ENCODE measurements at regions not wholly inside any gene's neighbourhood (a gene's known extent, or its start where the extent isn't known, plus 50 kb on each side); places are given as distances from the start of the nearest gene placed in this dataset.
"Not testable (repeated sequence)": the region's sequence is repeated elsewhere in the genome, so short reads cannot be mapped to it uniquely, and the experiment has no call there.

DNA sequence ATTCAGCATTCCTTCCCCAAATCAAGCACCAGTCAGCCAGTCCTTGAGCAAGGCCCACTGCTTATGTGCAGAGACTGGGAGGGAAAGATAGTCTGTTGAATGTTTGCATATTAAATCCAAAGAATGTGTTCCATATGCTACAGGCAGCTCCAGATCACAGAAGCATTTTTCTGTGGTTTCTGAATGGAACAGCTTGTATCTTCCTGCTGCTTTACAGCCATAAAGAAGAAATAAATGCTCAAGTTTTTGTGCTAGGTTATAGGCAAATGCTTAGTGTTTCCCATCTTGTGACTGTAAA, 310.3 kb downstream of the TRIM36 start:
- Mint-ChIP-seq H3K4me3 (no peak overlapping the region), H3K4me1 (no peaks in the 10 kb centered on the region), H3K9me3 (ENCODE audit: low read depth) (peaks cover 4% of the 10 kb centered on the region), H3K27ac (no peak overlapping the region), H3K36me3 (ENCODE audit: low read depth) (no peaks in the 10 kb centered on the region), H3K27me3 (no peaks in the 10 kb centered on the region)
- intact Hi-C loops (cut with DNase I, micrococcal nuclease) = no loop called here
- ATAC-seq (no peak), DNase-seq (no peak)
- POLR2A ChIA-PET = no interaction called here
- CTCF ChIA-PET = no interaction called here

DNA sequence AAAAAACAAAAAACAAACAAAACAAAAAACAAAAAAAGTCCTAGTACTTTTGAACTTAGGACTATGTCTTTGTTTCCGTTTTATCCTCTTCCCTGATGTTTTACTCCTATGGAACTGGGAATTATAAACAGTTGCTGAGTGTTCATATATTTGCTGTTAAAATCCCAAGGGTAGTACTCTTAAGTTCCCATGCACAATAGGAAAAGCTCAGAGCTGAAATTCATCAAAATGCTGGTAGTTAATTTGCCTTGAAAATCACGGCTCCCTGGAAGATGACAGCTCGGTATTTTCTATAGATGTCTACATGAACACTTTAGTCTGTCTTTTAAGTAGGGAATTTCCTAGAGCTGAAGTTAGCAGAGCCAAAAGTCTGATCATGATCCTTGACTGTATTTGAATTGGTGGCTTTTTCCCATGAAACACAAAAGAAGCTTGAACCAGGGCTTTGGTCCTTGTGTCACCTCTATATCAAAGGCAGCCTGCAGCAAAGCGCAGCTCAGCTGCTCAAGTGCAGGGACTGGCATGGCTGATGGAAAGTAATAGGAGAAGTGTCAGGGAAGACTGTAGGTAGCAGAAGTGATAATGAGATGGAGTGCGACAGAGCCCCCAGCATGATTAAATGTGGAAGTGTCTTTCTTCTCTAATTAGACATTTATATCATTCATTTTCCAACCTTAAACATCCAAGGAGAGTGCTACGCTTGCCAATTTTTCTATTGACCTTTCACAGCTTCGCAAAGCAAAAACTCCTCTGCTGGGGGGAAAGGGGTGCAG, 310.9 kb downstream of the TRIM36 start:
- ATAC-seq (no peak), DNase-seq (no peak)
- Mint-ChIP-seq H3K9me3 (ENCODE audit: low read depth) (peaks cover 4% of the 10 kb centered on the region), H3K36me3 (ENCODE audit: low read depth) (no peaks in the 10 kb centered on the region), H3K27ac (no peak overlapping the region), H3K4me3 (no peak overlapping the region), H3K4me1 (no peaks in the 10 kb centered on the region), H3K27me3 (no peaks in the 10 kb centered on the region)
- CTCF ChIA-PET = no interaction called here
- intact Hi-C loops (cut with DNase I, micrococcal nuclease) = no loop called here
- POLR2A ChIA-PET = no interaction called here

DNA sequence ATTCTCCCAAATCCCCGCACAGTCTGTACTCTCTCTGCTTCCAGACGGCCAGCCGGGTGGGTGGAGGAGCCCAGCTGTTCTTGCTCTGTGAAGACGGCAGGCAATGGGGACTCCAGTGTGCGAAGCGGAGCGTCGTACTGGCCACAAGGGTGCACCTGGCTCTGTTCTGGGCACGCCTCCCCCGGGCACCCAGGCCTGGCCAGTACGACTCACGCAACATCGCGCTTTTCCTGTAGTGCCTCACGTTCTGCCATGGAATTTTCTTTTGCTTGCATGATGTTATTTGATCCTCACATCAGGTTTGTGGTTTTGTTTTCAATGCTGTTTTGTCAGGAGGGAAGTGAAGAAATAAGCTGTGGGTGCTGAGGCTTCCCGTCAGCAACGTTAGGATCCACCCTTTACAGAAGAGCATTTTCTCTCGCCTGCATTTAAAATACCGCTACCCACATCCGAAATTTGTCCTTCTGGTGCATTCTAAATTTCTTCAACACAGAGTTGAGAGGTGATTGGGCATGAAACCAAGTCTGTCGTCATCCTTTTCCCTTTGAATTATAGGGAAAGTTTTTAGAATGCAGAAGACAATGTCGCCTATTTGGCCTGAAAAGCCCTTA, 311.7 kb downstream of the TRIM36 start:
- Mint-ChIP-seq H3K4me3 (no peak overlapping the region), H3K9me3 (ENCODE audit: low read depth) (peaks cover 8% of the 10 kb centered on the region), H3K27me3 (peaks cover 2% of the 10 kb centered on the region), H3K4me1 (no peaks in the 10 kb centered on the region), H3K36me3 (ENCODE audit: low read depth) (no peaks in the 10 kb centered on the region), H3K27ac (no peak overlapping the region)
- no peak for DNase-seq
- no peak for ATAC-seq
- POLR2A ChIA-PET = no interaction called here
- intact Hi-C loops (cut with DNase I, micrococcal nuclease) = no loop called here
- CTCF ChIA-PET = no interaction called here

DNA sequence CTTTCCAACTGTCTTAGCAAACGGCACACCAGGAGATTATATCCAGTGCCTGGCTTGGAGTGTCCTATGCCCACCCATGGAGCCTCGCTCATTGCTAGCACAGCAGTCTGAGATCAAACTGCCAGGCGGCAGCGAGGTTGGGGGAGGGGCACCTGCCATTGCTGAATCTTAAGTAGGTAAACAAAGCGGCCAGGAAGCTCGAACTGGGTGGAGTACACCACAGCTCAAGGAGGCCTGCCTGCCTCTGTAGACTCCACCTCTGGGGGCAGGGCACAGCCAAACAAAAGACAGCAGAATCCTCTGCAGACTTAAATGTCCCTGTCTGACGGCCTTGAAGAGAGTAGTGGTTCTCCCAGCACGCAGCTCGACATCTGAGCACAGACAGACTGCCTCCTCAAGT, 325.0 kb downstream of the TRIM36 start:
- CTCF ChIA-PET = not testable (repeated sequence)

DNA sequence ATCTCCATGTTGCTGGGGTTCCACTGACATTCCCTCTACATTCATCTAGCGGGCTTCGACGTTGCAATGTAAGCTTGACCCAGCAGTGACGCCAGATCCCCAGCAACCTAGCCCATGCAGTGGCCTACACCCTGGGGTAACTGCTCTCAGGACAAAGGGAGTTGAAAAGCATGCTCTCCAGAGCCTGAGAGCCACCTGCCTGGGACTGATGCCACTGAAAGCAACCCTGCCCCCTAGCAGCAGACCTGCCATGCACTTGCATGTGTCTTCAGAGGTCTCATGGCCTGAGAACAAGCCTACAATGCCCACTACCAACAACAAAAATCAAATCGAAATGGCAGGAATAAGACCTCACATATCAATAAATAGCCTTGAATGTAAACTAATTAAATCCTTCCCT, 330.3 kb downstream of the TRIM36 start:
- Mint-ChIP-seq H3K4me1 (no peaks in the 10 kb centered on the region), H3K27me3 (no peaks in the 10 kb centered on the region), H3K27ac (no peak overlapping the region), H3K36me3 (ENCODE audit: low read depth) (no peaks in the 10 kb centered on the region), H3K9me3 (ENCODE audit: low read depth) (peaks cover 8% of the 10 kb centered on the region), H3K4me3 (no peak overlapping the region)
- intact Hi-C loops (cut with DNase I, micrococcal nuclease) = no loop called here
- ChIA-PET CTCF (no interaction called here), POLR2A (no interaction called here)
- DNase-seq (no peak), ATAC-seq (no peak)

More for the DNA sequence above, 325.0 kb downstream of the TRIM36 start:
- POLR2A ChIA-PET; H3K4me1 Mint-ChIP-seq; H3K4me3 Mint-ChIP-seq; intact Hi-C loops (cut with DNase I, micrococcal nuclease); DNase-seq; H3K36me3 Mint-ChIP-seq (ENCODE audit: low read depth); H3K27ac Mint-ChIP-seq; H3K27me3 Mint-ChIP-seq; ATAC-seq: not testable (repeated sequence)
- peaks cover 16% of the 10 kb centered on the region for H3K9me3 Mint-ChIP-seq (ENCODE audit: low read depth)

DNA sequence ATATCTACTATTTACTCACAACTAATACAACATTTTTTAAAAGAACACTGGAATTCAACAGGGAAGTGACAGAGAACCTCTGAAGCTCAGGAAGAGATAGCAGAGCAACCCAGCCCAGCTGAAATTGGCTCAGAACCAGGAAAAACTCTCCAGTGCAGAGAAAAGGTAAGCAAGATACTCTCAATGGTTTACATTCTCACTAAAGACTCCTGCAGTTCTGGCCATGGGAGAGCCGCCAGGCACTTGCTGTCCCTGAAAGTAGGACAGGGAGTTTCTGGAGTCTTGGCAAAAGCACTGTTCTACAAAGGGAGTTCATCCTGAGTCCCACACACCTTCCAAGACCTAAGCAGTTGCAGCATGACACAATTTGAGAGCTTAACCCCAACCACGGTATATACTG, 330.8 kb downstream of the TRIM36 start:
- H3K27me3 Mint-ChIP-seq = no peaks in the 10 kb centered on the region
- peaks cover 5% of the 10 kb centered on the region for H3K9me3 Mint-ChIP-seq (ENCODE audit: low read depth)
- no peak overlapping the region for H3K4me3 Mint-ChIP-seq
- ChIA-PET CTCF (no interaction called here), POLR2A (no interaction called here)
- H3K36me3 Mint-ChIP-seq (ENCODE audit: low read depth) = no peaks in the 10 kb centered on the region
- no peak for DNase-seq
- intact Hi-C loops (cut with DNase I, micrococcal nuclease) = no loop called here
- no peaks in the 10 kb centered on the region for H3K4me1 Mint-ChIP-seq
- ATAC-seq = no peak
- H3K27ac Mint-ChIP-seq = no peak overlapping the region

DNA sequence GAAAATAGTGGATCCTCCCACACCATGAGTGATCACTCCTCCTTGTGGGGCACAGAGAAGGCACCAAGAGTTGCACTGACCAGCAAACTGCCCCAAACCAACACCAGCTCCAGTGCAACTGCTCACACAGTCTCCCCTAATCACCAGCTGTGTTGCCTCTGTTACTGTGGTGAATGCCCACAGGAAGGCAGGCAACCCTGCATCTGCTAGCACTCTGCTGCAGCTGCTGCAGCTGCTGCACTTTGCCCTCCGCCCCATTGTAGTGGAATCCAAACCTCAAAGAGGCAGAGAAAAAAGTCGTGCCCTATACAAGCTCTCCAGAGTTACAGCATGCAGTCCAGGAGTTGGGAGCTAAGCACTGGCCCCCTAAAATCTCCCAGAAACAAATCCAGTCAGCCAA, 339.6 kb downstream of the TRIM36 start:
- POLR2A ChIA-PET = no interaction called here
- no peaks in the 10 kb centered on the region for H3K36me3 Mint-ChIP-seq (ENCODE audit: low read depth)
- intact Hi-C loops (cut with DNase I, micrococcal nuclease) = no loop called here
- no peak overlapping the region for H3K27ac Mint-ChIP-seq
- CTCF ChIA-PET = interaction anchor here (0.8 kb wide), 1 partner anchor 27 kb away, joined by 3 read pairs; no protein-coding TSS in a partner anchor
- DNase-seq = no peak
- no peaks in the 10 kb centered on the region for H3K27me3 Mint-ChIP-seq
- H3K9me3 Mint-ChIP-seq (ENCODE audit: low read depth) = peaks cover 10% of the 10 kb centered on the region
- H3K4me3 Mint-ChIP-seq = no peak overlapping the region
- ATAC-seq = no peak
- H3K4me1 Mint-ChIP-seq = no peaks in the 10 kb centered on the region

DNA sequence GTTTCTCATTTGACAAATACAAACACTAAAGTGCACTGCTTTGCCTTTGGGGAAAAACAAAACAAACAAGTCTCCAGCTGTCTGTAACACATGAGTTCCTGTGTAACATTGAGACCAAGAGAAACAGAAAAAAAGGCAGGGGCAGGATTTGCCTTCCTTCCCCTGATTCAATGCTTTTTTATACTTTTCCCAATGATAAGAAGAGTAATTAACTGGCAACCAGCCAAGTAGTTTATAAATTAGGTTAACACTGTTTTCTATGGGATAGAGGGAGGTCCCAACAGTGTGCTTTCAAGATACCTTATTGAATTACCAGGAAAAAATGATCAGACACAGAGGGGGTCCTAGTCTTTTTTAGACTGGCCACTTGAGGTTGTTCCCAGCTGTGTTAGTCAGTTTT, 346.8 kb downstream of the TRIM36 start:
- Mint-ChIP-seq H3K4me1 (no peaks in the 10 kb centered on the region), H3K9me3 (ENCODE audit: low read depth) (peaks cover 15% of the 10 kb centered on the region), H3K4me3 (no peak overlapping the region), H3K27ac (no peak overlapping the region), H3K27me3 (no peaks in the 10 kb centered on the region), H3K36me3 (ENCODE audit: low read depth) (no peaks in the 10 kb centered on the region)
- ATAC-seq (no peak), DNase-seq (no peak)
- intact Hi-C loops (cut with DNase I, micrococcal nuclease) = no loop called here
- ChIA-PET POLR2A (no interaction called here), CTCF (no interaction called here)

DNA sequence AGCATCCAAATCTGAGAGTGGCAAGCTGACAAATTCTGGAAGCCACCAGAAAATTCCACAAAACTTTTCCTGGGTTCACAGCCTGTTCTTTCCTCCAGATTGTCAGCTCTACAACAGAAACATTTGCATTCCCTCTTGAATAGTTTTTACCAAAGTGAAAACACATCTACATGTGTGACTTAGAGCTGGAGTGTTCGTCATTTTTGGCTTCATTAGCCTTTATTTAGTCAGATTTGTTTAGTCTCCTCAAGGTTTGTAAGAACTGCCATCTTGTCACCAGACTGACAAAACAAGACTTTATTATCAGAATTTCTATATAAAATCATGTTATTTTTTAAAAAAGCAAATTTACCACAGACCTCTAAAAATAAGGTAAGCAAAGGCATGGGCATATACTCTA, 347.3 kb downstream of the TRIM36 start:
- ChIA-PET CTCF (no interaction called here), POLR2A (no interaction called here)
- Mint-ChIP-seq H3K4me1 (no peaks in the 10 kb centered on the region), H3K27ac (no peak overlapping the region), H3K9me3 (ENCODE audit: low read depth) (peaks cover 13% of the 10 kb centered on the region), H3K27me3 (no peaks in the 10 kb centered on the region), H3K36me3 (ENCODE audit: low read depth) (no peaks in the 10 kb centered on the region), H3K4me3 (no peak overlapping the region)
- no peak for ATAC-seq
- no peak for DNase-seq
- intact Hi-C loops (cut with DNase I, micrococcal nuclease) = no loop called here

DNA sequence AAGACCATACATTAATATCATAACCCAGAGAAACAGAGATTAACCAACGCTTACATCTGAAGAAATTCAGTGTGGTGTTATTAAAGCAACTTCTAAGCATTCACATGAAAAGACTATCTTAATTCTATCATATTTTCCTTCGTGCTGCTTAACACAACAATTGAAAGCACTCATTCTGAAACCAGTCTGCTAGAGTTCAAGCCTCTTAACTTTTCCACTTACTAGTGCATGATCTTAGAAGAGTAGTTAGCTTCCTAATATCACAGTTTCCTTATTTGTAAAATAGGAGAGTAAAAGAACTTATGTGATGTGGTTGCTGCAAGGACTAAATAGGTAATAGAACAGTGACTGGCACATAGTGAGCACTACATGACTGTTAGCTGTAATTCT, 379.3 kb downstream of the TRIM36 start:
- Mint-ChIP-seq H3K4me1 (peaks cover 3% of the 10 kb centered on the region), H3K36me3 (ENCODE audit: low read depth) (no peaks in the 10 kb centered on the region), H3K27me3 (peaks cover 2% of the 10 kb centered on the region), H3K4me3 (no peak overlapping the region), H3K27ac (no peak overlapping the region), H3K9me3 (ENCODE audit: low read depth) (no peaks in the 10 kb centered on the region)
- ATAC-seq = peak; percentile 12
- intact Hi-C loops (cut with DNase I, micrococcal nuclease) = loop anchor here in 1 of 2 experiments (5.0 kb wide), 1 partner anchor 1178 kb away; no protein-coding TSS in a partner anchor
- POLR2A ChIA-PET = no interaction called here
- no peak for DNase-seq
- CTCF ChIA-PET = no interaction called here

DNA sequence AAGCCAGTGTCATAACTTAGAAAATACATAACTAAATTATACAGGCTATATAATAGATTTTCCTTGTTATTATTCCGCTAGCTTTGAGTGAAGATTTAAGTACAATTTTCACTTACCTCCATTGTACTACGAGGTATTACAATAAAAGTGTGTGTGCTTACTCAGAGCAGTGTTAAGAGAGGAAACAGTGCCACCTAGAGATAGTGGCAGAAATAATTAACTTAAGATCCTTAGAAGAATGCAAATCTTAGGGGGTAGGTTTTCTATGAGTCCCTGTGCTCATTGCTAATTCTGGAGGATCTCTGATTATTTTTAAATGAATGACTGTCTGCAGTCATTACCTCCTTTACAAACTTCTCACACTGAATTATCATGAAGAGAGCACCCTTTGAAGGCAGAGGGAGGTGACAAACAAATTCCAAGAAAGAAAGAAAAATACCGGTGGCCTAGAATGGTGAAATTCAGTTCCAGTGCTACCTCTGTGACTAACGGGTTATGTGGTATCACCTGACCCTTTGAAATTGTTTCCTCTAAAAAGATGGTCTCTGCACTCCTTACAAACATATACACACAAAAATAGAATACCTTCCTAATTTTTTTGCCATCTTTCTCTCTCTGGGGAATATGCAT, 379.8 kb downstream of the TRIM36 start:
- DNase-seq = no peak
- ChIA-PET CTCF (no interaction called here), POLR2A (no interaction called here)
- intact Hi-C loops (cut with DNase I, micrococcal nuclease) = loop anchor here in 1 of 2 experiments (5.0 kb wide), 2 partner anchors 1113 to 1178 kb away; no protein-coding TSS in a partner anchor
- peaks cover 3% of the 10 kb centered on the region for H3K4me1 Mint-ChIP-seq
- no peaks in the 10 kb centered on the region for H3K36me3 Mint-ChIP-seq (ENCODE audit: low read depth)
- no peaks in the 10 kb centered on the region for H3K9me3 Mint-ChIP-seq (ENCODE audit: low read depth)
- H3K27me3 Mint-ChIP-seq = peaks cover 2% of the 10 kb centered on the region
- peak; percentile 23 for ATAC-seq
- no peak overlapping the region for H3K4me3 Mint-ChIP-seq
- H3K27ac Mint-ChIP-seq = no peak overlapping the region

DNA sequence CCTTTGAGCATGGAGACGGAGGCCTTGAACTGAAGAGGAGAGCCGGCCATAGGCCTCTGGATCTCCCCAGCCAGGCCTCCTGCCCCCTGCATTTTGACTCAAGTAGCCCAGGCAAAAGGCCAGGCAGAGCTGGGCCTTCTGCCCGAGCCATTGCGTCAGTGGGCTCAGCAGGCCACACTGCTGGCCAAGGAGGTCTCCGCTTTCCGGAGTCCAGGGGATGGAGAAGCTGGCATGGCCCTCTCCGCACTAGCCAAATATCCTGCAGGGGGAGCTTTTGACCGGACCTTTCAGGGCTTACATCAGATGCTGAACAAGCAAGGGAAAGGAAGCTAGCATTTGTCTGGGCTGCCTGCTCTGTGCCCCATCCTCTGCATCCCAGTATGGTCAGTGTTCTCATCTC, 386.8 kb downstream of the TRIM36 start:
- H3K36me3 Mint-ChIP-seq (ENCODE audit: low read depth) = no peaks in the 10 kb centered on the region
- no peak for ATAC-seq
- no peak overlapping the region for H3K4me3 Mint-ChIP-seq
- DNase-seq = no peak
- ChIA-PET CTCF (no interaction called here), POLR2A (no interaction called here)
- H3K9me3 Mint-ChIP-seq (ENCODE audit: low read depth) = no peaks in the 10 kb centered on the region
- H3K27me3 Mint-ChIP-seq = no peaks in the 10 kb centered on the region
- no peaks in the 10 kb centered on the region for H3K4me1 Mint-ChIP-seq
- no peak overlapping the region for H3K27ac Mint-ChIP-seq
- intact Hi-C loops (cut with DNase I, micrococcal nuclease) = no loop called here

Data from activated CD4-positive, alpha-beta T cell treated with anti-CD3 and anti-CD28 coated beads for 36 hours (primary cell).